Thoracic aorta (tissue), 2 donors: ENCODE measurements at regions not wholly inside any gene's neighbourhood (a gene's known extent, or its start where the extent isn't known, plus 50 kb on each side); places are given as distances from the start of the nearest gene placed in this dataset.

Experiments
- ATAC-seq: fragments of 150-250 bp; one replicate; pipeline ENCODE4 v1.8.0; 2017; ENCODE audit warnings: low read depth; ENCODE audit not compliant: insufficient number of reproducible peaks, low FRiP score
- DNase-seq: peaks from one replicate; pipeline ENCODE4 v3.0.0-alpha.2; 2020; ENCODE audit warnings: low spot score
- H3K27ac ChIP-seq, 2 donors: fragments of 200-600 bp; sonication (generic); 1 replicate in 1 of 2; 2 replicates in 1 of 2; pipeline ENCODE4 v1.5.1; 2016; ENCODE audit warnings: mild to moderate bottlenecking in 2 of 2, moderate library complexity in 2 of 2
- H3K27me3 ChIP-seq: fragments of 200-600 bp; sonication (generic); replicated peaks from 2 replicates; pipeline ENCODE4 v1.6.0; 2016; ENCODE audit warnings: mild to moderate bottlenecking; ENCODE audit not compliant: insufficient read depth
- H3K36me3 ChIP-seq: fragments of 200-600 bp; sonication (generic); one replicate; pipeline ENCODE4 v1.5.1; 2016
- H3K4me1 ChIP-seq, 2 donors: fragments of 200-600 bp; sonication (generic); 1 replicate in 1 of 2; 2 replicates in 1 of 2; pipeline versions ENCODE4 v1.5.1 to v1.6.0; 2016; ENCODE audit warnings: low read depth in 2 of 2, mild to moderate bottlenecking in 1 of 2; ENCODE audit not compliant: control insufficient read depth in 1 of 2
- H3K4me3 ChIP-seq: fragments of 200-600 bp; sonication (generic); 2 replicates; pipeline ENCODE4 v1.5.1; 2016; ENCODE audit warnings: mild to moderate bottlenecking
- H3K9me3 ChIP-seq: fragments of 200-600 bp; sonication (generic); 2 replicates; pipeline ENCODE4 v1.5.1; 2016
- CTCF ChIP-seq: fragments of 200-600 bp; sonication (generic); IDR thresholded peaks from one replicate; pipeline ENCODE4 v1.5.1; 2019; ENCODE audit warnings: antibody characterized with exemption

GRCh38 chr10:21329995-21330627 is 195.4 kb downstream of the SKIDA1 start:
- ATAC-seq (peak; percentile 74), DNase-seq (no peak)
- Histone ChIP-seq H3K27ac (peak overlapping the region in 1 of 2 donors; percentile 22), H3K4me3 (no peak overlapping the region), H3K4me1 (peaks cover 3 to 11% of the 10 kb centered on the region in 2 donors), H3K27me3 (no peaks in the 10 kb centered on the region), H3K9me3 (no peaks in the 10 kb centered on the region), H3K36me3 (no peaks in the 10 kb centered on the region)
- TF ChIP-seq CTCF = no peak

- Histone ChIP-seq H3K4me1 (peaks cover 3% of the 10 kb centered on the region in 2 donors), H3K9me3 (no peaks in the 10 kb centered on the region), H3K27ac (no peak overlapping the region), H3K4me3 (no peak overlapping the region), H3K36me3 (no peaks in the 10 kb centered on the region), H3K27me3 (no peaks in the 10 kb centered on the region)
- DNase-seq = no peak
- ATAC-seq = no peak
- TF ChIP-seq CTCF = no peak
Observed at GRCh38 chr10:21327289-21327993, 198.0 kb downstream of the SKIDA1 start.

- Histone ChIP-seq H3K4me1 (peaks cover 3% of the 10 kb centered on the region in 2 donors), H3K27me3 (no peaks in the 10 kb centered on the region), H3K27ac (no peak overlapping the region), H3K4me3 (no peak overlapping the region), H3K36me3 (no peaks in the 10 kb centered on the region), H3K9me3 (no peaks in the 10 kb centered on the region)
- ATAC-seq (no peak), DNase-seq (no peak)
- TF ChIP-seq CTCF = no peak
Observed at GRCh38 chr10:21326594-21327288, 198.7 kb downstream of the SKIDA1 start.

GRCh38 chr10:21318540-21319167 is 206.8 kb downstream of the SKIDA1 start:
- no peak for ATAC-seq
- TF ChIP-seq CTCF = no peak
- Histone ChIP-seq H3K36me3 (no peaks in the 10 kb centered on the region), H3K27me3 (no peaks in the 10 kb centered on the region), H3K27ac (no peak overlapping the region), H3K4me1 (peaks cover 4 to 19% of the 10 kb centered on the region in 2 donors), H3K4me3 (no peak overlapping the region), H3K9me3 (no peaks in the 10 kb centered on the region)
- DNase-seq = no peak

GRCh38 chr10:21317902-21318301 is 207.6 kb downstream of the SKIDA1 start:
- no peaks in the 10 kb centered on the region for H3K9me3 ChIP-seq
- H3K27me3 ChIP-seq = no peaks in the 10 kb centered on the region
- peaks cover 4 to 19% of the 10 kb centered on the region in 2 donors for H3K4me1 ChIP-seq
- TF ChIP-seq CTCF = no peak
- no peak for DNase-seq
- H3K27ac ChIP-seq = no peak overlapping the region
- no peak for ATAC-seq
- H3K36me3 ChIP-seq = no peaks in the 10 kb centered on the region
- no peak overlapping the region for H3K4me3 ChIP-seq
